Astrocyte (in vitro differentiated cells and primary cell): ENCODE measurements at regions not wholly inside any gene's neighbourhood (a gene's known extent, or its start where the extent isn't known, plus 50 kb on each side); places are given as distances from the start of the nearest gene placed in this dataset.
"Not testable (repeated sequence)": the region's sequence is repeated elsewhere in the genome, so short reads cannot be mapped to it uniquely, and the experiment has no call there.

Source experiments
- DNase-seq: peaks from one replicate; pipeline ENCODE4 v3.0.0-alpha.2; 2010; ENCODE audit warnings: low read depth
- FAIRE-seq: peaks from 2 replicates; lab custom pipeline; 2011; peaks lifted over from hg19 to GRCh38; lab: Jason Lieb, UNC
- H2AFZ ChIP-seq: 2 replicates; pipeline ENCODE4 v1.6.0; 2012; ENCODE audit warnings: low read depth, low read length, inconsistent platforms
- H3K27ac ChIP-seq: 2 replicates; pipeline ENCODE4 v1.5.1; 2011; ENCODE audit warnings: low read depth, low read length, inconsistent platforms
- H3K27me3 ChIP-seq: 2 replicates; pipeline ENCODE4 v1.6.0; 2011; ENCODE audit warnings: low read length, inconsistent platforms; ENCODE audit not compliant: insufficient read depth
- H3K36me3 ChIP-seq: 2 replicates; pipeline ENCODE4 v1.5.1; 2011; ENCODE audit warnings: low read length, inconsistent platforms; ENCODE audit not compliant: insufficient read depth
- H3K4me1 ChIP-seq: 2 replicates; pipeline ENCODE4 v1.5.1; 2011; ENCODE audit warnings: low read length, inconsistent platforms; ENCODE audit not compliant: insufficient read depth
- H3K4me2 ChIP-seq: 2 replicates; pipeline ENCODE4 v1.6.0; 2012; ENCODE audit warnings: low read length, inconsistent platforms
- H3K4me3 ChIP-seq: 2 replicates; pipeline ENCODE4 v1.5.1; 2011; ENCODE audit warnings: low read depth, mild to moderate bottlenecking, low read length, inconsistent platforms; ENCODE audit not compliant: insufficient read depth
- H3K79me2 ChIP-seq: 2 replicates; pipeline ENCODE4 v1.6.0; 2012; ENCODE audit warnings: mild to moderate bottlenecking, low read length, inconsistent platforms; ENCODE audit not compliant: insufficient read depth
- H3K9ac ChIP-seq: 2 replicates; pipeline ENCODE4 v1.6.0; 2012; ENCODE audit warnings: mild to moderate bottlenecking, low read length, inconsistent platforms
- H3K9me3 ChIP-seq: 2 replicates; pipeline ENCODE4 v1.5.1; 2012; ENCODE audit warnings: low read depth, mild to moderate bottlenecking, low read length, inconsistent platforms; ENCODE audit not compliant: insufficient read depth
- H4K20me1 ChIP-seq: 2 replicates; pipeline ENCODE4 v1.6.0; 2012; ENCODE audit warnings: low read length, inconsistent platforms; ENCODE audit not compliant: insufficient read depth
- H3K27ac Mint-ChIP-seq: one replicate; pipeline ENCODE4 v1.8.0; 2021; ENCODE audit warnings: mild to moderate bottlenecking, mixed read lengths; ENCODE audit not compliant: unreplicated experiment
- H3K27me3 Mint-ChIP-seq: one replicate; pipeline ENCODE4 v1.8.0; 2021; ENCODE audit warnings: low read depth, mixed read lengths; ENCODE audit not compliant: unreplicated experiment
- H3K36me3 Mint-ChIP-seq: one replicate; pipeline ENCODE4 v1.8.0; 2021; ENCODE audit warnings: low read depth, mixed read lengths; ENCODE audit not compliant: unreplicated experiment
- H3K4me1 Mint-ChIP-seq: one replicate; pipeline ENCODE4 v1.8.0; 2021; ENCODE audit warnings: low read depth, mixed read lengths; ENCODE audit not compliant: unreplicated experiment
- H3K4me3 Mint-ChIP-seq: one replicate; pipeline ENCODE4 v1.8.0; 2021; ENCODE audit warnings: mild to moderate bottlenecking, moderate library complexity, mixed read lengths; ENCODE audit not compliant: unreplicated experiment
- H3K9me3 Mint-ChIP-seq: one replicate; pipeline ENCODE4 v1.8.0; 2021; ENCODE audit warnings: mild to moderate bottlenecking, mixed read lengths; ENCODE audit not compliant: unreplicated experiment
- CTCF ChIP-seq: IDR thresholded peaks from 2 replicates; pipeline ENCODE4 v1.5.1; 2011; ENCODE audit warnings: low read depth, mild to moderate bottlenecking, inconsistent platforms, low read length, moderate library complexity; ENCODE audit not compliant: insufficient read depth
- EZH2 ChIP-seq: IDR thresholded peaks from 2 replicates; pipeline ENCODE4 v1.6.1; 2012; ENCODE audit warnings: mild to moderate bottlenecking, low read length, inconsistent platforms; ENCODE audit not compliant: insufficient read depth

- Histone ChIP-seq H3K27ac (no peak overlapping the region), H3K9me3 (no peaks in the 10 kb centered on the region), H3K4me2 (no peak overlapping the region), H3K36me3 (no peaks in the 10 kb centered on the region), H3K4me1 (no peaks in the 10 kb centered on the region), H2AFZ (no peak overlapping the region), H3K9ac (no peak overlapping the region), H4K20me1 (no peaks in the 10 kb centered on the region), H3K79me2 (no peaks in the 10 kb centered on the region), H3K4me3 (no peak overlapping the region), H3K27me3 (no peaks in the 10 kb centered on the region)
- no peak for FAIRE-seq
- TF ChIP-seq CTCF, result no peak
- no peak for TF ChIP-seq EZH2
- no peaks in the 10 kb centered on the region for H3K4me1 Mint-ChIP-seq
- DNase-seq, result no peak
- H3K27me3 Mint-ChIP-seq, result no peaks in the 10 kb centered on the region
- H3K36me3 Mint-ChIP-seq, result no peaks in the 10 kb centered on the region
- H3K4me3 Mint-ChIP-seq, result no peak overlapping the region
- peaks cover 2% of the 10 kb centered on the region for H3K9me3 Mint-ChIP-seq
- H3K27ac Mint-ChIP-seq, result no peak overlapping the region
Measured at GRCh38 chr3:61401359-61401758, 150.1 kb upstream of the FHIT start.

GRCh38 chr3:61407397-61407796 is 154.0 kb upstream of the PTPRG start:
- Mint-ChIP-seq H3K27me3 (no peaks in the 10 kb centered on the region), H3K4me3 (no peak overlapping the region), H3K9me3 (no peaks in the 10 kb centered on the region), H3K36me3 (no peaks in the 10 kb centered on the region), H3K4me1 (no peaks in the 10 kb centered on the region), H3K27ac (no peak overlapping the region)
- no peaks in the 10 kb centered on the region for H3K36me3 ChIP-seq
- TF ChIP-seq EZH2, result no peak
- TF ChIP-seq CTCF, result no peak
- H2AFZ ChIP-seq, result no peak overlapping the region
- H4K20me1 ChIP-seq, result no peaks in the 10 kb centered on the region
- H3K27me3 ChIP-seq, result peaks cover 2% of the 10 kb centered on the region
- no peak overlapping the region for H3K9ac ChIP-seq
- DNase-seq, result no peak
- no peak overlapping the region for H3K4me3 ChIP-seq
- no peak overlapping the region for H3K4me2 ChIP-seq
- FAIRE-seq, result no peak
- no peaks in the 10 kb centered on the region for H3K4me1 ChIP-seq
- H3K9me3 ChIP-seq, result no peaks in the 10 kb centered on the region
- H3K27ac ChIP-seq, result no peak overlapping the region
- no peaks in the 10 kb centered on the region for H3K79me2 ChIP-seq

- Mint-ChIP-seq H3K27ac (no peak overlapping the region), H3K4me1 (no peaks in the 10 kb centered on the region), H3K27me3 (no peaks in the 10 kb centered on the region), H3K4me3 (no peak overlapping the region), H3K9me3 (no peaks in the 10 kb centered on the region), H3K36me3 (no peaks in the 10 kb centered on the region)
- H4K20me1 ChIP-seq, result no peaks in the 10 kb centered on the region
- no peak for TF ChIP-seq CTCF
- no peak for TF ChIP-seq EZH2
- H3K27ac ChIP-seq, result no peak overlapping the region
- no peak for DNase-seq
- H3K4me1 ChIP-seq, result no peaks in the 10 kb centered on the region
- H3K9ac ChIP-seq, result no peak overlapping the region
- no peak for FAIRE-seq
- H2AFZ ChIP-seq, result no peak overlapping the region
- peaks cover 2% of the 10 kb centered on the region for H3K27me3 ChIP-seq
- H3K4me3 ChIP-seq, result no peak overlapping the region
- H3K79me2 ChIP-seq, result no peaks in the 10 kb centered on the region
- H3K4me2 ChIP-seq, result no peak overlapping the region
- no peaks in the 10 kb centered on the region for H3K9me3 ChIP-seq
- no peaks in the 10 kb centered on the region for H3K36me3 ChIP-seq
Measured at GRCh38 chr3:61409638-61410037, 151.7 kb upstream of the PTPRG start.

GRCh38 chr3:61410358-61410757 is 151.0 kb upstream of the PTPRG start:
- H3K9me3 Mint-ChIP-seq, H4K20me1 ChIP-seq, H2AFZ ChIP-seq, H3K27ac Mint-ChIP-seq, H3K27me3 Mint-ChIP-seq, H3K4me1 Mint-ChIP-seq, H3K4me2 ChIP-seq, H3K4me3 Mint-ChIP-seq, H3K4me1 ChIP-seq, H3K27me3 ChIP-seq, H3K36me3 ChIP-seq, DNase-seq, H3K9me3 ChIP-seq, H3K9ac ChIP-seq, H3K79me2 ChIP-seq, FAIRE-seq, H3K4me3 ChIP-seq, H3K36me3 Mint-ChIP-seq, H3K27ac ChIP-seq: not testable (repeated sequence)
